ENCODE measurements at regions not wholly inside any gene's neighbourhood (a gene's known extent, or its start where the extent isn't known, plus 50 kb on each side); places are given as distances from the start of the nearest gene placed in this dataset.

GRCh38 chr7:131610007-131610406 is 53.6 kb upstream of the PODXL start:
- in situ Hi-C loops (cut with HindIII; ENCODE audit: low sequenced_read_pairs): no loop called here

DNA sequence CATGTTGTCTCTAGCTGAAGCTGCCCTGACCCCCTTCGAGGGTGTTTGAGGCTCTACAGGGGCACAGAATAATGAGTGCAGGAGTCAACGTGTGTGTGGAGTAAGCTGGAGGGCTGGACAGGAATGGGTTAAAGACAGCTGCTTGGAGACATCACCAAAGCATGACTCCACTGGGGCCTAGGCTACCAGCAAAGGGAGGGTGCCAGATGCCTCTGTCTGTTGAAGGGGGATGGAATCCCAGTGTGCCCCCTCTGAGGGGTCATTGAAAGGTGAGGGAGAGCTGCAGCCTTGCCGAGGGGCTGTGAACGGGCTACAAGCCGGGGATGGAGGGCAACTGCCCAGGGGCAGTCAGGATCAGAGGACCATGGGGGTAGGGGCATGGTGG is 51.7 kb upstream of the PODXL start:
- no peak overlapping the region for H3K4me3 ChIP-seq (ENCODE audit: low read depth, low read length)
- DNase-seq (ENCODE audit: low read depth, low spot score): no peak
- TF ChIP-seq, protein P1, sequence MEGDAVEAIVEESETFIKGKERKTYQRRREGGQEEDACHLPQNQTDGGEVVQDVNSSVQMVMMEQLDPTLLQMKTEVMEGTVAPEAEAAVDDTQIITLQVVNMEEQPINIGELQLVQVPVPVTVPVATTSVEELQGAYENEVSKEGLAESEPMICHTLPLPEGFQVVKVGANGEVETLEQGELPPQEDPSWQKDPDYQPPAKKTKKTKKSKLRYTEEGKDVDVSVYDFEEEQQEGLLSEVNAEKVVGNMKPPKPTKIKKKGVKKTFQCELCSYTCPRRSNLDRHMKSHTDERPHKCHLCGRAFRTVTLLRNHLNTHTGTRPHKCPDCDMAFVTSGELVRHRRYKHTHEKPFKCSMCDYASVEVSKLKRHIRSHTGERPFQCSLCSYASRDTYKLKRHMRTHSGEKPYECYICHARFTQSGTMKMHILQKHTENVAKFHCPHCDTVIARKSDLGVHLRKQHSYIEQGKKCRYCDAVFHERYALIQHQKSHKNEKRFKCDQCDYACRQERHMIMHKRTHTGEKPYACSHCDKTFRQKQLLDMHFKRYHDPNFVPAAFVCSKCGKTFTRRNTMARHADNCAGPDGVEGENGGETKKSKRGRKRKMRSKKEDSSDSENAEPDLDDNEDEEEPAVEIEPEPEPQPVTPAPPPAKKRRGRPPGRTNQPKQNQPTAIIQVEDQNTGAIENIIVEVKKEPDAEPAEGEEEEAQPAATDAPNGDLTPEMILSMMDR (IDR thresholded peaks at IDR 0.05; ENCODE audit: low read depth, low read length): no peak
- in situ Hi-C loops (cut with HindIII; ENCODE audit: low sequenced_read_pairs): no loop called here

More at GRCh38 chr7:131610007-131610406, 53.6 kb upstream of the PODXL start:
- H3K4me3 ChIP-seq (ENCODE audit: low read depth, low read length): no peak overlapping the region
- no peak for DNase-seq (ENCODE audit: low read depth, low spot score)
- TF ChIP-seq, protein P1 (IDR thresholded peaks at IDR 0.05; ENCODE audit: low read depth, low read length): no peak

- TF ChIP-seq, protein P1 (IDR thresholded peaks at IDR 0.05; ENCODE audit: low read depth, low read length): no peak
- no peak for DNase-seq (ENCODE audit: low read depth, low spot score)
- in situ Hi-C loops (cut with HindIII; ENCODE audit: low sequenced_read_pairs): no loop called here
- no peak overlapping the region for H3K4me3 ChIP-seq (ENCODE audit: low read depth, low read length)
These were observed 51.1 kb upstream of the PODXL start for GRCh38 chr7:131607291-131608115.

- no peak overlapping the region for H3K4me3 ChIP-seq (ENCODE audit: low read depth, low read length)
- TF ChIP-seq, protein P1 (IDR thresholded peaks at IDR 0.05; ENCODE audit: low read depth, low read length): no peak
- DNase-seq (ENCODE audit: low read depth, low spot score): no peak
- in situ Hi-C loops (cut with HindIII; ENCODE audit: low sequenced_read_pairs): no loop called here
These were observed 50.2 kb upstream of the PODXL start for GRCh38 chr7:131606346-131607290.
